Testis (tissue), 2 donors: ENCODE measurements at regions not wholly inside any gene's neighbourhood (a gene's known extent, or its start where the extent isn't known, plus 50 kb on each side); places are given as distances from the start of the nearest gene placed in this dataset.

Source experiments
- POLR2A ChIP-seq: fragments of 450-650 bp; IDR thresholded peaks from one replicate; pipeline ENCODE4 v1.6.1; 2017; ENCODE audit warnings: antibody characterized with exemption, mild to moderate bottlenecking, moderate library complexity
- TF ChIP-seq, protein P1 (sequence below), 3 experiments: fragments of 450-650 bp in 2 of 3; fragments of 200-600 bp in 1 of 3; sonication (generic) in 1 of 3; IDR thresholded peaks; one replicate each; pipeline ENCODE4 v1.5.1; 2016 to 2019; ENCODE audit warnings: antibody characterized with exemption in 3 of 3, mild to moderate bottlenecking in 2 of 3, moderate library complexity in 1 of 3

DNA sequence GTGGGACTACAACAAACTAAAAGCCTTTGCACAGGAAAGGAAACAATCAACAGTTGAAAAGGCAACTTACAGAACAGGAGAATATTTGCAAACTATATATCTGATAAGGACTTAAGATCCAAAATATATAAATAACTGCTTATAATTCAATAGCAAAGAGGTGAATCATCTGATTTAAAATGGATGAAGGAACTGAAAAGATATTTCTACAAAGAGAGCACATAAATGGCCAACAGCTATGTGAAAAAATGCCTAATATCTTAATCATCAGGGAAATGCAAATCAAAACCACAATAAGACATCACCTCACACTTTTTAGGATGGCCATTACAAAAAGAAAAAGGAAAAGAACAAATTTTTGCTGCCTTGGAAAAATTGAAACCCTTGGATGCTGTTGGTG, 100.4 kb downstream of the LURAP1L start:
- TF ChIP-seq, protein P1, sequence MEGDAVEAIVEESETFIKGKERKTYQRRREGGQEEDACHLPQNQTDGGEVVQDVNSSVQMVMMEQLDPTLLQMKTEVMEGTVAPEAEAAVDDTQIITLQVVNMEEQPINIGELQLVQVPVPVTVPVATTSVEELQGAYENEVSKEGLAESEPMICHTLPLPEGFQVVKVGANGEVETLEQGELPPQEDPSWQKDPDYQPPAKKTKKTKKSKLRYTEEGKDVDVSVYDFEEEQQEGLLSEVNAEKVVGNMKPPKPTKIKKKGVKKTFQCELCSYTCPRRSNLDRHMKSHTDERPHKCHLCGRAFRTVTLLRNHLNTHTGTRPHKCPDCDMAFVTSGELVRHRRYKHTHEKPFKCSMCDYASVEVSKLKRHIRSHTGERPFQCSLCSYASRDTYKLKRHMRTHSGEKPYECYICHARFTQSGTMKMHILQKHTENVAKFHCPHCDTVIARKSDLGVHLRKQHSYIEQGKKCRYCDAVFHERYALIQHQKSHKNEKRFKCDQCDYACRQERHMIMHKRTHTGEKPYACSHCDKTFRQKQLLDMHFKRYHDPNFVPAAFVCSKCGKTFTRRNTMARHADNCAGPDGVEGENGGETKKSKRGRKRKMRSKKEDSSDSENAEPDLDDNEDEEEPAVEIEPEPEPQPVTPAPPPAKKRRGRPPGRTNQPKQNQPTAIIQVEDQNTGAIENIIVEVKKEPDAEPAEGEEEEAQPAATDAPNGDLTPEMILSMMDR (IDR thresholded peaks at IDR 0.05), result no peak
- TF ChIP-seq POLR2A, result no peak
